ENCODE measurements at regions not wholly inside any gene's neighbourhood (a gene's known extent, or its start where the extent isn't known, plus 50 kb on each side); places are given as distances from the start of the nearest gene placed in this dataset.
"Not testable (repeated sequence)": the region's sequence is repeated elsewhere in the genome, so short reads cannot be mapped to it uniquely, and the experiment has no call there.

DNA sequence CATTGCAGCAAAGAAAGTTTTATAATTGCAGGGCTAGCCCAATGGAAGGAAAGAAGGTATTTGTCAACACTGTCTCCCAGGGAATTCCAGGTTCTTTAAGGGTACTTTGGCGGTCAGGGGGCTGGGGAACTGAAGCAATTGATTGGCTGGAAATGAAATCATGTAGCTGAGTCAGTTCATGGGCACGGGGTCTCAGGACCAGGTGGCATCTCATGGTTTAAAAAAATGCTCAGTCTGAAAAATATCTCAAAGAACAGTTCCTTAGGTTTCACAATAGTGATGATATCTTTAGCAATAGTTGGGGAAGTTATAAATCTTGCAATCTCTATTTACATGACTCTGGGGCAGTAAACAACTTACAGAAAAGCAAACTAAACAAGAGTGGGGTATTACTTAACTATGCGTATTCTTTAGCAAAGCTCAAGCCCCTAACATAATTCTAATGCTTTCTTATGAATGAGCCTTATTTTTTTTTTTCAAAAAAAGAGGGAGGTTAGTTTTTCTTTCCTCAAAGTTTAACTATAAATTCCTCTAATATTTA, 376.9 kb upstream of the NRG3 start:
- intact Hi-C loops (cut with micrococcal nuclease; ENCODE audit: unreplicated experiment): no loop called here
- no peak overlapping the region for H3K4me3 ChIP-seq (ENCODE audit: low read depth, low read length, poor library complexity, severe bottlenecking)
- ChIA-PET CTCF (ENCODE audit: unreplicated experiment) (no interaction called here), POLR2A (interaction anchor here (0.5 to 0.7 kb wide), 2 partner anchors 26 to 117 kb away, joined by 3 to 4 read pairs; no protein-coding TSS in a partner anchor)
- 0 out of 2 replicates have a peak, but pooled peaks cover 3% of the 10 kb centered on the region for H3K9me3 ChIP-seq (ENCODE audit: low read length)
- no peaks in the 10 kb centered on the region for H4K20me1 ChIP-seq (ENCODE audit: insufficient read depth, low read length)
- TF ChIP-seq EZH2phosphoT487 (IDR thresholded peaks at IDR 0.05; ENCODE audit: borderline replicate concordance, low read depth, low read length): no peak
- TF ChIP-seq, protein P1, sequence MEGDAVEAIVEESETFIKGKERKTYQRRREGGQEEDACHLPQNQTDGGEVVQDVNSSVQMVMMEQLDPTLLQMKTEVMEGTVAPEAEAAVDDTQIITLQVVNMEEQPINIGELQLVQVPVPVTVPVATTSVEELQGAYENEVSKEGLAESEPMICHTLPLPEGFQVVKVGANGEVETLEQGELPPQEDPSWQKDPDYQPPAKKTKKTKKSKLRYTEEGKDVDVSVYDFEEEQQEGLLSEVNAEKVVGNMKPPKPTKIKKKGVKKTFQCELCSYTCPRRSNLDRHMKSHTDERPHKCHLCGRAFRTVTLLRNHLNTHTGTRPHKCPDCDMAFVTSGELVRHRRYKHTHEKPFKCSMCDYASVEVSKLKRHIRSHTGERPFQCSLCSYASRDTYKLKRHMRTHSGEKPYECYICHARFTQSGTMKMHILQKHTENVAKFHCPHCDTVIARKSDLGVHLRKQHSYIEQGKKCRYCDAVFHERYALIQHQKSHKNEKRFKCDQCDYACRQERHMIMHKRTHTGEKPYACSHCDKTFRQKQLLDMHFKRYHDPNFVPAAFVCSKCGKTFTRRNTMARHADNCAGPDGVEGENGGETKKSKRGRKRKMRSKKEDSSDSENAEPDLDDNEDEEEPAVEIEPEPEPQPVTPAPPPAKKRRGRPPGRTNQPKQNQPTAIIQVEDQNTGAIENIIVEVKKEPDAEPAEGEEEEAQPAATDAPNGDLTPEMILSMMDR (conservative IDR thresholded peaks at IDR 0.05; ENCODE audit: low read length): no peak
- no peak overlapping the region for H3K27ac ChIP-seq (ENCODE audit: low read depth, low read length, poor library complexity, severe bottlenecking)
- H3K36me3 ChIP-seq (ENCODE audit: insufficient read depth, low read length): no peaks in the 10 kb centered on the region
- H3K79me2 ChIP-seq (ENCODE audit: insufficient read depth, low read depth, low read length): no peaks in the 10 kb centered on the region
- H3K9me2 ChIP-seq (ENCODE audit: insufficient read depth, low read length): no peaks in the 10 kb centered on the region
- no peak overlapping the region for H3K4me2 ChIP-seq (ENCODE audit: low read length)
- no peak overlapping the region for H2AFZ ChIP-seq (ENCODE audit: low read length)
- H3K4me1 ChIP-seq (ENCODE audit: insufficient read depth, low read length, poor library complexity, severe bottlenecking): no peaks in the 10 kb centered on the region
- no peak for DNase-seq (ENCODE audit: low spot score)
- no TSS peak for BruUV-seq (replicated peaks)

DNA sequence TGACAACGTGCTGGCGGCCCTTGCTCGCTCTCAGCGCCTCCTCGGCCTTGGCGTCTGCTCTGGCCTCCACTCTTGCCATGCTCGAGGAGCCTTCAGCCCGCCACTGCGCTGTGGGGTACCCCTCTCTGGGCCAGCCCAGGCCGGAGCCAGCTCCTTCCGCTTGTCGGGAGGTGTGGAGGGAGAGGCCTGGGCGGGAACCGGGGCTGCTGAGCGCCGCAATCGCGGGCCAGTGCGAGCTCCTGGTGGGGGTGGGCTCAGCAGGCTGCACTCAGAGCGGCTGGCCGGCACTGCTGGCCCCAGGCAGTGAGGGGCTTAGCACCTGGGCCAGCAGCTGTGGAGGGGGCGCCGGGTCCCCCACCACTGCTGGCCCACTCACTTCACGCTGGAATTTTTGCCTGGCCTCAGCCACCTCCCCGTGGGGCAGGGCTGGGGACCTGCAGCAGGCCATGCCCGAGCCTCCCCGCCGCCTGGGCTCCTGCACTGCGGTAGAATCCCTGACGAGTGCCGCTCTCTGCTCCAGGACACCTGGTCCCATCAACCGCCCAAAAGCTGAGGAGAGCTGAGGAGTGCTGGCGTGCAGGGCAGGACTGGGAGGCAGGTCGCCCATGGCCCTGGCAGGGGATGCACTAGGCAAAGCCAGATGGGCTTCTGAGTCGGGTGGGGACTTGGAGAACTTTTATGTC, 372.2 kb upstream of the NRG3 start:
- intact Hi-C loops (cut with micrococcal nuclease; ENCODE audit: unreplicated experiment): no loop called here
- no peak for DNase-seq (ENCODE audit: low spot score)
- BruUV-seq (replicated peaks): no TSS peak
- ChIA-PET POLR2A (interaction anchor here (0.9 kb wide), 1 partner anchor 21 kb away, joined by 5 read pairs; no protein-coding TSS in a partner anchor), CTCF (ENCODE audit: unreplicated experiment) (no interaction called here)
- Histone ChIP-seq H3K36me3 (ENCODE audit: insufficient read depth, low read length) (no peaks in the 10 kb centered on the region), H3K4me2 (ENCODE audit: low read length) (no peak overlapping the region), H3K4me3 (ENCODE audit: low read depth, low read length, poor library complexity, severe bottlenecking) (no peak overlapping the region), H3K4me1 (ENCODE audit: insufficient read depth, low read length, poor library complexity, severe bottlenecking) (no peaks in the 10 kb centered on the region), H4K20me1 (ENCODE audit: insufficient read depth, low read length) (no peaks in the 10 kb centered on the region), H3K9me3 (ENCODE audit: low read length) (0 out of 2 replicates have a peak, but pooled peaks cover 3% of the 10 kb centered on the region), H2AFZ (ENCODE audit: low read length) (no peak overlapping the region), H3K9me2 (ENCODE audit: insufficient read depth, low read length) (no peaks in the 10 kb centered on the region), H3K79me2 (ENCODE audit: insufficient read depth, low read depth, low read length) (no peaks in the 10 kb centered on the region), H3K27ac (ENCODE audit: low read depth, low read length, poor library complexity, severe bottlenecking) (no peak overlapping the region)
- TF ChIP-seq EZH2phosphoT487 (IDR thresholded peaks at IDR 0.05; ENCODE audit: borderline replicate concordance, low read depth, low read length): no peak
- TF ChIP-seq, protein P1 (conservative IDR thresholded peaks at IDR 0.05; ENCODE audit: low read length): no peak

DNA sequence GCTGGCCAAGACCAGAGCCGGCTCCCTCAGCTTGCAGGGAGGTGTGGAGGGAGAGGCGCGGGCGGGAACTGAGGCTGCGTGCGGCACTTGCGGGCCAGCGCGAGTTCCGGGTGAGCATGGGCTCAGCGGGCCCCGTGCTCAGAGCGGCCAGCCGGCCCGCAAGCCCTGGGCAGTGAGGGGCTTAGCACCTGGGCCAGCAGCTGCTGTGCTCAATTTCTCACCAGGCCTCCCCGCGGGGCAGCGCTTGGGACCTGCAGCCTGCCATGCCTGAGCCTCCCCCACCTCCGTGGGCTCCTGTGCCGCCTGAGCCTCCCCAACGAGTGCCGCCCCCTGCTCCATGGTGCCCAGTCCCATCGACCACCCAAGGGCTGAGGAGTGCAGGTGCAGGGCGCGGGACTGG, 369.2 kb upstream of the NRG3 start:
- H2AFZ ChIP-seq (ENCODE audit: low read length); H3K9me2 ChIP-seq (ENCODE audit: insufficient read depth, low read length); H3K79me2 ChIP-seq (ENCODE audit: insufficient read depth, low read depth, low read length); H3K4me2 ChIP-seq (ENCODE audit: low read length); H4K20me1 ChIP-seq (ENCODE audit: insufficient read depth, low read length); CTCF ChIA-PET (ENCODE audit: unreplicated experiment); H3K36me3 ChIP-seq (ENCODE audit: insufficient read depth, low read length); H3K4me1 ChIP-seq (ENCODE audit: insufficient read depth, low read length, poor library complexity, severe bottlenecking); DNase-seq (ENCODE audit: low spot score); POLR2A ChIA-PET; H3K9me3 ChIP-seq (ENCODE audit: low read length); H3K4me3 ChIP-seq (ENCODE audit: low read depth, low read length, poor library complexity, severe bottlenecking); intact Hi-C loops (cut with micrococcal nuclease; ENCODE audit: unreplicated experiment); BruUV-seq (replicated peaks); H3K27ac ChIP-seq (ENCODE audit: low read depth, low read length, poor library complexity, severe bottlenecking): not testable (repeated sequence)

All from OCI-LY7 (cell line).